ENCODE measurements at regions not wholly inside any gene's neighbourhood (a gene's known extent, or its start where the extent isn't known, plus 50 kb on each side); places are given as distances from the start of the nearest gene placed in this dataset.
A peak's percentile ranks its signal among the peaks of the same experiment; 100 is the strongest.

DNA sequence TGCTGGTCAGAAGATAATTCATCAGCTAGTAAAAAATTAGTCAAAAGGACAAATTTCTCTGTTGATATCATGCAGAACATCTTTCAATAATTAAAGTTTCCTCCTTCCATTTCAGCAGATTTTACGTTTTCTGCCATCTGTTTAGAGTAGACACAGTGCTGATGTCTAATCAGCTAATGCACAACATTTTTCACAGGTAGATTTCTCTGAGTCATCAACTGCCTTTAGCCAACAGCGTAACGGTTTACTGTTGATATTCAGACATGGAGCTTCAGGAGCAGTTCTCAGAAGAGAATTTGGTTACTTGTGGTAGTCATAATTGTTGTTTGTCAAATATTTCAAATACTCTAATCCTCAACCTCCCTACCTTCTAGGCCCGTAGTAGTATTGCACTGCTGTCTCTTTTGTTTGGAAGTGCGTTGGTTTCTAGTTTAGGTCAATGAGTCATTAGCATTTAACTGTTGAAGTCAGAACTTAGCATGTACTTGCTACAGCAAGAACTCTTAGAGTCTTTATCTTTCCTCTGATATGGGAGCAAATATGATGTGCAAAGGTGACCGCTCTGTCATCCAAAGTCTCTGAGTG, 86.8 kb upstream of the TFPI start:
- FAIRE-seq (peak; percentile 32), DNase-seq (ENCODE audit: low read depth in 1 of 2, low spot score in 2 of 2) (no peak)
- Histone ChIP-seq H3K56ac (replicated peaks; ENCODE audit: insufficient read length, low read depth, low read length) (no peak overlapping the region), H3K14ac (ENCODE audit: insufficient read length) (no peak overlapping the region), H2BK12ac (ENCODE audit: low read depth, low read length) (no peak overlapping the region), H4K8ac (ENCODE audit: extremely low read depth, insufficient read depth, low read length) (no peak overlapping the region), H3K4me1 (replicated peaks in 1 of 4; ENCODE audit: control insufficient read depth in 3 of 4, insufficient read depth in 4 of 4, low read length in 3 of 4) (no peaks in the 10 kb centered on the region), H4K5ac (ENCODE audit: insufficient read length, low read depth, low read length) (no peak overlapping the region), H3K79me1 (ENCODE audit: low read depth, low read length) (no peaks in the 10 kb centered on the region), H3K9me3 (ENCODE audit: insufficient read depth in 2 of 2, low read depth in 1 of 2, low read length in 1 of 2) (peaks cover 0 to 13% of the 10 kb centered on the region in 2 experiments; a peak in 1 of 4 replicates), H3K23me2 (ENCODE audit: low read depth, low read length) (no peaks in the 10 kb centered on the region), H2BK20ac (ENCODE audit: low read length) (no peak overlapping the region), H2AFZ (ENCODE audit: low read length) (no peak overlapping the region), H3K4ac (replicated peaks; ENCODE audit: insufficient read length, low read depth, low read length) (no peak overlapping the region), H3K18ac (ENCODE audit: extremely low read depth, low read length) (no peak overlapping the region), H3K27ac (ENCODE audit: low read depth, low read length) (no peak overlapping the region), H4K91ac (replicated peaks; ENCODE audit: insufficient read length, low read length) (no peak overlapping the region), H3K4me2 (ENCODE audit: insufficient read depth in 1 of 2, low read depth in 2 of 2, low read length in 2 of 2) (no peak overlapping the region), H4K20me1 (replicated peaks in 1 of 2; ENCODE audit: control insufficient read depth in 1 of 2, insufficient read depth in 2 of 2, low read length in 2 of 2) (no peaks in the 10 kb centered on the region), H2BK120ac (replicated peaks; ENCODE audit: low read depth, low read length) (no peak overlapping the region), H3K79me2 (ENCODE audit: control insufficient read depth in 1 of 2, insufficient read depth in 2 of 2, low read length in 2 of 2) (no peaks in the 10 kb centered on the region), H2BK15ac (ENCODE audit: low read length) (no peak overlapping the region), H2AK5ac (ENCODE audit: low read depth, low read length) (no peak overlapping the region), H3K36me3 (ENCODE audit: control insufficient read depth in 2 of 4, insufficient read depth in 4 of 4, low read length in 3 of 4) (peaks cover 0 to 3% (median 0%) of the 10 kb centered on the region in 4 experiments; a peak in 1 of 8 replicates), H2BK5ac (ENCODE audit: low read depth, low read length) (no peak overlapping the region), H3K9ac (replicated peaks in 1 of 4; ENCODE audit: extremely low read depth in 1 of 4, low read depth in 3 of 4, low read length in 3 of 4) (no peak overlapping the region), H3K4me3 (ENCODE audit: extremely low read depth in 1 of 4, insufficient read depth in 2 of 4, low read depth in 3 of 4, low read length in 4 of 4) (no peak overlapping the region), H3K23ac (ENCODE audit: insufficient read length) (no peak overlapping the region), H3K27me3 (replicated peaks in 1 of 4; ENCODE audit: control insufficient read depth in 3 of 4, extremely low read depth in 1 of 4, insufficient read depth in 3 of 4, low read length in 3 of 4) (no peaks in the 10 kb centered on the region)
- ChIA-PET POLR2A (ENCODE audit: partially characterized antibody) (no interaction called here), CTCF (ENCODE audit: partially characterized antibody) (interaction anchor here (1.2 kb wide), 2 partner anchors 11 to 141 kb away, joined by 3 to 4 read pairs; no protein-coding TSS in a partner anchor)
- TF ChIP-seq EZH2 (IDR thresholded peaks at IDR 0.05; ENCODE audit: low read depth, low read length, severe bottlenecking) (no peak), CHD2 (IDR thresholded peaks at IDR 0.05; ENCODE audit: low read length) (no peak), GABPA (IDR thresholded peaks at IDR 0.05; ENCODE audit: borderline replicate concordance, insufficient read depth, low read length) (no peak)
- WGBS, 2 experiments (ENCODE audit: extremely low coverage in 1 of 2, insufficient coverage in 1 of 2, insufficient read length in 1 of 2, insufficient replicate concordance in 2 of 2, low coverage in 1 of 2, low lambda C conversion rate in 2 of 2, missing lambda C conversion rate in 1 of 2) = 92% methylated on average over 6 of the region's 6 CpGs; no CpG with 5 or more reads in 1 of the 2 experiments

All from H1 (cell line).